HEK293T (cell line): ENCODE measurements at regions not wholly inside any gene's neighbourhood (a gene's known extent, or its start where the extent isn't known, plus 50 kb on each side); places are given as distances from the start of the nearest gene placed in this dataset.

Experiments
- ARNT ChIP-seq: fragments of 450-650 bp; IDR thresholded peaks from 2 replicates; pipeline ENCODE4 v1.6.1; 2017; ENCODE audit warnings: mild to moderate bottlenecking
- CTBP1 ChIP-seq: fragments of 450-650 bp; IDR thresholded peaks from 2 replicates; pipeline ENCODE4 v1.6.1; 2016; ENCODE audit warnings: borderline replicate concordance
- ELF4 ChIP-seq: fragments of 450-650 bp; IDR thresholded peaks from 2 replicates; pipeline ENCODE4 v1.6.1; 2017; ENCODE audit warnings: antibody characterized with exemption
- FOXA1 ChIP-seq: fragments of 450-650 bp; IDR thresholded peaks from 2 replicates; pipeline ENCODE4 v1.6.1; 2016; ENCODE audit warnings: mild to moderate bottlenecking
- FOXK2 ChIP-seq: fragments of 450-650 bp; IDR thresholded peaks from 2 replicates; pipeline ENCODE4 v1.6.1; 2016; ENCODE audit warnings: mild to moderate bottlenecking
- FOXM1 ChIP-seq: fragments of 450-650 bp; IDR thresholded peaks from 2 replicates; pipeline ENCODE4 v1.6.1; 2017; ENCODE audit warnings: mild to moderate bottlenecking, borderline replicate concordance
- HDGF ChIP-seq: fragments of 450-650 bp; IDR thresholded peaks from 2 replicates; pipeline ENCODE4 v1.6.1; 2017; ENCODE audit warnings: antibody characterized with exemption, borderline replicate concordance
- NFRKB ChIP-seq: fragments of 450-650 bp; IDR thresholded peaks from 2 replicates; pipeline ENCODE4 v1.6.1; 2016; ENCODE audit warnings: mild to moderate bottlenecking, moderate library complexity
- SP1 ChIP-seq: fragments of 450-650 bp; IDR thresholded peaks from 2 replicates; pipeline ENCODE4 v1.6.1; 2017
- TARDBP ChIP-seq: fragments of 450-650 bp; IDR thresholded peaks from 2 replicates; pipeline ENCODE4 v1.6.1; 2016
- ZNF384 ChIP-seq: fragments of 450-650 bp; IDR thresholded peaks from 2 replicates; pipeline ENCODE4 v1.6.1; 2016
- TF ChIP-seq, protein P1 (sequence below): fragments of 450-650 bp; IDR thresholded peaks from 2 replicates; pipeline ENCODE4 v1.6.1; 2016

- TF ChIP-seq NFRKB = no peak
- no peak for TF ChIP-seq FOXM1
- TF ChIP-seq SP1 = no peak
- no peak for TF ChIP-seq FOXK2
- no peak for TF ChIP-seq HDGF
- TF ChIP-seq, protein P1, sequence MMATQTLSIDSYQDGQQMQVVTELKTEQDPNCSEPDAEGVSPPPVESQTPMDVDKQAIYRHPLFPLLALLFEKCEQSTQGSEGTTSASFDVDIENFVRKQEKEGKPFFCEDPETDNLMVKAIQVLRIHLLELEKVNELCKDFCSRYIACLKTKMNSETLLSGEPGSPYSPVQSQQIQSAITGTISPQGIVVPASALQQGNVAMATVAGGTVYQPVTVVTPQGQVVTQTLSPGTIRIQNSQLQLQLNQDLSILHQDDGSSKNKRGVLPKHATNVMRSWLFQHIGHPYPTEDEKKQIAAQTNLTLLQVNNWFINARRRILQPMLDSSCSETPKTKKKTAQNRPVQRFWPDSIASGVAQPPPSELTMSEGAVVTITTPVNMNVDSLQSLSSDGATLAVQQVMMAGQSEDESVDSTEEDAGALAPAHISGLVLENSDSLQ = no peak
- no peak for TF ChIP-seq ELF4
- no peak for TF ChIP-seq FOXA1
- TF ChIP-seq ARNT = no peak
- no peak for TF ChIP-seq TARDBP
- no peak for TF ChIP-seq ZNF384
- TF ChIP-seq CTBP1 = no peak
These were observed 110.9 kb upstream of the RND3 start for GRCh38 chr2:150598383-150598782.
